SKM-1 treated with dmso at 0.1 percent for 144 hours (cell line): ENCODE measurements at regions not wholly inside any gene's neighbourhood (a gene's known extent, or its start where the extent isn't known, plus 50 kb on each side); places are given as distances from the start of the nearest gene placed in this dataset.

Experiments used
- DNase-seq: peaks from one replicate; lab custom pipeline; 2025; ENCODE audit not compliant: unreplicated experiment; lab: John Stamatoyannopoulos, UW

DNA sequence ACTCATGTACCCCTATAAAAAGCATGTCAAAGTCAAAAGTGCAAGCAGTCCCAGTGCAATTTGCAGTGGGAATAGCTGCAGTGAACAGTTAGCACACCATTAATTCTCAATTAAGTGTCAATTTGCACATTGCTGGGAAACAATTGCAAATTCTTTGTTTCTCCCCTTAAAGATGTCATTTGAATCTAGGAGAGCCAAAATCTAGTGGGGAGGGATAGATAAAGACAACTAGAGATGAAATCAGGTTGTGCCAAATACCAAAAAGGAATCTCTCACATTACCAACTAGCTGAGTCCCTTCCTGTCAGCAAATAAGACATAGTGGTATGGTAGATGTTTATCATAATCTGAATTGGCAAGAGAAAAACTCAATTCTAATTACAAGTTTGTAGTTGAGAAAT lies 330.7 kb downstream of the NUF2 start:
- DNase-seq: no peak

- DNase-seq: no peak
These were observed 333.8 kb downstream of the NUF2 start for GRCh38 chr1:163655565-163655964.

DNA sequence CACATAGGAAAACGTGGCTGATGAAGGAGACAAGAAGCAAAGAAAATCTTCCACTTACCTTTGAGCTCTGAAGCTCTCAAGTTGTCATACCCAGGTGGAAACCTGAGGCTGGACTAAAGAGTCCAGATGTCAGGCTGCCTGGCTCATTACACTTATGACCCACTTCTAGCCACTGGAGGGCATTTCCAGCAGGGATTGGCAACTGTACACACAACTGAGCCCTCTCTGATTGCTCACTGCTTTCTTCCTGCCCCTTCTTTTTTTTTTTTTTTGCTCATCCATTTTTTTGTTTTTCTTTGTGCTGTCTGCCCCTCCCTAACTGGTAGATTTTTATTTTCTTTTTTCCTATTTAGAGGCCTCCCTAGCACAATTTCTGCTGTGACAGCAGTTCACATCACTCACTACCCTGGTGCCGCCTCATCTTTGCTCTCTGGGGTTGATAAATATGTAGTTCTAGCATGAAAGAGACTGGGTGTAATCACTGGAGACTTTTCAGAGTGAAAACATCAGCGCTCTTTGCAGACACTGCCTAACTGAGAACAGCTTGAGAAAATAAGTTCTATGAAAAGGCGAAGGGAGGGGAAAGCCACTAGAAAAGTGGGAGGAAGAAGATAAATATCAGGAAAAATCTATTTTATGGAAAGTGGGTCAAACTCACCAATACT lies 334.5 kb downstream of the NUF2 start:
- no peak for DNase-seq

- DNase-seq: no peak
These were observed 336.0 kb downstream of the NUF2 start for GRCh38 chr1:163657719-163658118.

DNA sequence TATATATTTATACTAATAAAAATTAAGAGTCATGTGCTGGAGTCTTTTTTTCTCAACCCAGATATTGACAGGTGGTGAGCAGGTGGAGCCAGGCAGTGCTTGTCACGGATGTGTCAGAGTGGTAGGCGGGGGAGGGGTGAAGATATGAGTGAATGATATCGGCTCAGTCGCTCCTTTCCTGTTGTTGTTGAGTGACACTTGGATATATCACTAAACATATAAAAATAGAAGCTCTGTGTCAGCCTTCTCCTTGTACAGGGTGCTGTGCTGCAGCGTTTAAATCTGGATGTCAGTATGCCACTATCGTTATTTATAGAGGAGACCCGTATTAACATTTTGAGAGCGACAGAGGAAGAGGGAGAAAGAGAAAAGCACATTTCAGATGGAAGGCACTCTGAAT lies 339.6 kb downstream of the NUF2 start:
- DNase-seq: no peak

- DNase-seq: no peak
These were observed 343.0 kb downstream of the NUF2 start for GRCh38 chr1:163664671-163665335.

DNA sequence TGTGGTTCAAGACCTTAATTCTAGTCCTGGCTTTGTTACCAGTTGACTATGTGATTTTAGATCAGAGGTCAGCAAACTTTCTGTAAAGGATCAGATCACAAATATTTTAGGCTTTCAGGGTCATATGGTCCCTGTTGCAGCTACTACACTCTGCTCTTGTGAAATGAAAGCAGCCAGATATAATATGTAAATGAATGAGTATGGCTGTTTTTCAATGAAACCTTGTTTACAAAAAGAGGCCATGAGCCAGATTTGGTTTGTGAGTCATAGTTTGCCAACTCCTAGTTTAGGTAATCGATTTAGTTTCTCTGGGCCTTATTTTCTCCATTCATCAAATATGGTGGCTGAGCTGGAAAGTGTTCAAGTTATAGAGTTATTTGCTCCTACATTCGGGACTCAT lies 346.7 kb downstream of the NUF2 start:
- DNase-seq: no peak

DNA sequence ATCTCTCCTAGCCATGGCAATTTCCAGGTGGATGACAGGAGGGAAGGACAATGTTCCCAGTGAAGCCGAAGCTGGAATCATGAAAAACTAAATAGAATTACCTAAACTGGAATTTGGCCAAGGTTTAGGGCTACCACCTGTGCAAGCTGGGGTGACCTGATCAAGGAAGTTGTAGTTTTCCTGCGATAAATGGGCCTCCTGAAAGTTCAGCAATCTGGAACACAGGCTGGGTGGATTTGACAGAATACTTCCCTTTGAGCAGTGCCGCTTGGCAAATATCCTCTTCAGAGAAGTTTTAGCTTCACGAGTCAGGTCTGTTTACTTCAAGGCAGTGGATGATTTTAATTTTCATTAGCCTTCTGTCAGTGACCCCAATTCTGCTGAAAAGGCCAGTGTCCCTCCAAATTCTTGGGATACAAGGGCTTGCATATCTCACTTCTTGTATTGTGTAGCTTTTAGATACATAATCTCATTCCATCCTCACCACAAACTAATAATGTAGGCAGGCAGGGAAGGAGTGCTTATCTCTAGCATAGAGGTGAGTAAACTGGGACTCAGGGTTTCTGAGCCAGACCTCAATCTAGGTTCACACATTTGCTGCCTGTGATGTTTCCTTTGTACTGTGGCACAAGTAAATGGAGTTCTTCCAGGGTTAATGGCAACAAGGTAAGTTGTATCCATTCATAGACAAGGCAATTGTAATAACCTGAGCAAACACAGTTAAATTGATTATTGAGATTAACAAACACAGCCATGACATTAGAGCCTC lies 349.4 kb downstream of the NUF2 start:
- DNase-seq: no peak

GRCh38 chr1:163672976-163673758 lies 351.4 kb downstream of the NUF2 start:
- no peak for DNase-seq

GRCh38 chr1:163673759-163674151 lies 352.0 kb downstream of the NUF2 start:
- DNase-seq: no peak

DNA sequence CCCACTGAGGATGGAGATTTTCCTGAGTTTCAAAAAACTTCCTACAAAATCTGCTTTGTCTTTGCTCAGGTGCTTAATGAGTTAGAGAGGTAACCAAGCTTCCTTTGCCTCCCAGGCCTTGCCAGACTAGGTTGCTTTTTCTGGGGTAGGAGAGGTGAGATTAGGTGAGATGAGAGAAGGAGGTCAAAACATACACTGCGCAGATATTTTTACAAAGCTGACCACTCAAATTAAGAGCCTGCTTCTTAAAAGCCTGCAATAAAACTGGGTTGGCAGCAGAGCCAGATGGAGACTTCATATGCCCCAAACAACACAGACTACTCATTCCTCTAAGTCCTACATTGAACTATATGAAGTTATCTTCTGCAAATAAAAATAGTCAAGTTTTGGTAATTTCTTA lies 352.5 kb downstream of the NUF2 start:
- no peak for DNase-seq

DNA sequence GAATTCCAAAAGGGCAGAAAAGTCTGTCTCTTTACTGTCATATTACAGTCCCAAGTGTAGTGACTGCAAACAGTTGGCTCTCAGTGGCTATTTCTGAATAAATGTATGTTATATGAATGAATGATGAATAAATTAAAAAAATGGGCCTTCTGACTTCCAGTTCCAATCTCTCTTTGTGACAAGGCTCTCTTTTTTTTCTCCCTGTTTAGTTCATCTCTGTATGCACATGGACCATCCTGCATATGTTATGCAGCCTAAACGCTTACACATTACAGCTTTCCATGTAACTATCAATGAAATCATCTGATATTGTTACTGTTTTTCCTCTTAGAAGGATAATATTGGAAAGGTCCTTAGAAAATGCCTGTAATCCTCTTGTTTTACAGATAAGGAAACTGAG lies 363.0 kb downstream of the NUF2 start:
- no peak for DNase-seq

GRCh38 chr1:163692266-163692665 lies 370.5 kb downstream of the NUF2 start:
- DNase-seq: no peak

- DNase-seq: no peak
These were observed 375.4 kb downstream of the NUF2 start for GRCh38 chr1:163697137-163697536.

GRCh38 chr1:163701783-163702374 lies 380.1 kb downstream of the NUF2 start:
- no peak for DNase-seq

- no peak for DNase-seq
These were observed 382.0 kb downstream of the NUF2 start for GRCh38 chr1:163703794-163704193.

DNA sequence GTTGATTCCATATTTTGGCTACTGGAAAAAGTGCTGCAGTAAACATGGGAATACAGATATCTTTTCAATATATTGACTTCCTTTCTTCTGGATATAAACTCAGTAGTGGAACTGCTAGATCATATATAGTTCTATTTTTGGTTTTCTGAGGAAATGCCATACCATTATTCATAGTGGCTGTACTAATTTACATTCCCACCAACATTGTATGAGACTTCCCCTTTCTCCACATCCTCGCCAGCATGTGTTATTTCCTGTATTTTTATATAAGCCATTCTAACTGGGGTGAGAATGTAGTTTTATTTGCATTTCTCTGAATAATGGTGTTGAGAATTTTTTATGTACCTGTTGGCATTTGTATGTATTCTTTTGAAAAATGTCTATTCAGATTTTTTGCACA lies 385.2 kb downstream of the NUF2 start:
- no peak for DNase-seq

- DNase-seq: no peak
These were observed 387.9 kb downstream of the NUF2 start for GRCh38 chr1:163709636-163710035.

DNA sequence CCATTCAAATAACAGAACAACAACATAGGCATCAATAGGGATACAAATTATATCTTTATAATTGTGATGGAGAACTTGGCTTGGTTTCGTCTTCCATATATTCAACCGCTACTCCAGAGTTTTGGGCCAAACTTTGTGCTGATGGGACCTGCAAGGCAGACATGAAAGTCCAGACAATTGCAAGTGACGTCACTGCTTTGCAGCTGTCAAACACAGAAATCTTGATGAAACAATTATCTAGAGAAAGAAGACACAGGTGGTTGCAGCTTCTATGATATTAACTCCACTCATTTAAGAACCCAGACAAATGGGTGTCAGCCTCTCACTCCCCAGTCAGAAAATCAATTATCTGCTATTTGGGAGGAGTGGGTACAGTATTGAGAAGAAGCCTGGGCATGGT lies 390.6 kb downstream of the NUF2 start:
- no peak for DNase-seq

GRCh38 chr1:163720294-163720693 lies 398.5 kb downstream of the NUF2 start:
- no peak for DNase-seq

DNA sequence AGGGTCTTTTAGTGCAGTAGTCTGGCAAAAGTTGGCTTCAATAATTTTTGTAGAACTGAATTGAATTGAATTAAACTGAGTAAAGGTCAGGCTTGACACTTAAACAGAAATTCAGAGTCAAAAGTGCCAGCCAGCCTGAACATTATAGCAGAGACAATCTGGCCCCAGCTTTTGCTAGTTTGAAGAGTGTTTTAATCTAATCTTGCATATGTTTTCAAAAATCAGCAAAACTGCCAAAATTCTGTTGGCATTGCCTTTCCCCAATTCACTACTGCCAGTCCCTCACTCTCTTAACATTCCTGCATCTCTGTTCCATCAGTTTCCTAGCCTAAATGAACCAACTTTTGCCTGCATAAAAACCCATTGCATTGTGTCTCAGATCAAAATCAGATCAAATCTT lies 403.8 kb downstream of the NUF2 start:
- DNase-seq: no peak
